Neural cell (in vitro differentiated cells): ENCODE measurements at regions not wholly inside any gene's neighbourhood (a gene's known extent, or its start where the extent isn't known, plus 50 kb on each side); places are given as distances from the start of the nearest gene placed in this dataset.

Experiments used
- CTCF ChIP-seq: fragments of 450-650 bp; IDR thresholded peaks from 2 replicates; pipeline ENCODE4 v1.5.1; 2014; ENCODE audit warnings: antibody characterized with exemption, mild to moderate bottlenecking, moderate library complexity; ENCODE audit not compliant: poor library complexity, severe bottlenecking
- EZH2 ChIP-seq: fragments of 200-600, 300-800 bp; shearing (Covaris generic), sonication (generic); IDR thresholded peaks from 2 replicates; pipeline ENCODE4 v1.6.1; 2014; ENCODE audit warnings: antibody characterized with exemption, low read length, borderline replicate concordance, mild to moderate bottlenecking; ENCODE audit not compliant: insufficient read depth, poor library complexity, severe bottlenecking
- MXI1 ChIP-seq: fragments of 450-650 bp; conservative IDR thresholded peaks from 2 replicates; pipeline ENCODE4 v1.6.1; 2014; ENCODE audit warnings: antibody characterized with exemption, mild to moderate bottlenecking; ENCODE audit not compliant: poor library complexity, severe bottlenecking
- POLR2AphosphoS5 ChIP-seq: IDR thresholded peaks from 2 replicates; pipeline ENCODE4 v1.6.1; 2012
- REST ChIP-seq: IDR thresholded peaks from 2 replicates; pipeline ENCODE4 v1.6.1; 2012; ENCODE audit warnings: borderline replicate concordance
- TAF1 ChIP-seq: IDR thresholded peaks from 2 replicates; pipeline ENCODE4 v1.6.1; 2012; ENCODE audit warnings: low read depth

- no peak for TF ChIP-seq EZH2
- TF ChIP-seq POLR2AphosphoS5, result no peak
- no peak for TF ChIP-seq CTCF
- TF ChIP-seq REST, result no peak
- TF ChIP-seq MXI1, result no peak
- no peak for TF ChIP-seq TAF1
These were observed 479.2 kb downstream of the RPS29 start for GRCh38 chr14:49106741-49107667.
